ENCODE measurements at regions not wholly inside any gene's neighbourhood (a gene's known extent, or its start where the extent isn't known, plus 50 kb on each side); places are given as distances from the start of the nearest gene placed in this dataset.

DNA sequence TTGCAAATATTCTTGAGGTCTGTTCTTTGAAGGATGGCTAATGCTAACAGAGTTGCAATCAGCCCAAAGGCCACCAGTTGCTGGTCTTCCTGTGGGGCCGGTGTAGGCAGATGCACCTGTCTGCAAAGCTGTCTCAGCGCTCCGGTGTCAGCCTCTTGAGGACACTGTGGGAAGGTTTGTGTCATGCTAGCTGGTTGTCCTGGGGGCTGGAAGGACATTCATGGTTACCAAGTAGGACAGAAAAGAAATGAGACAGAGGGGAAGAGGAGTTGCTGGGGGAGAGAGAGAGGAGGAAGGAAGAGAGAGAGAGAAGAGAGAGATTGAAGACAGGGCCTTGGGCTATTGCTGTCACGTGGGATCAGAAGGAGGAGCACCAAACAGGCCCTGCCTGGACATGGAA is 639.6 kb upstream of the HS6ST1 start:
- no peak for DNase-seq

DNA sequence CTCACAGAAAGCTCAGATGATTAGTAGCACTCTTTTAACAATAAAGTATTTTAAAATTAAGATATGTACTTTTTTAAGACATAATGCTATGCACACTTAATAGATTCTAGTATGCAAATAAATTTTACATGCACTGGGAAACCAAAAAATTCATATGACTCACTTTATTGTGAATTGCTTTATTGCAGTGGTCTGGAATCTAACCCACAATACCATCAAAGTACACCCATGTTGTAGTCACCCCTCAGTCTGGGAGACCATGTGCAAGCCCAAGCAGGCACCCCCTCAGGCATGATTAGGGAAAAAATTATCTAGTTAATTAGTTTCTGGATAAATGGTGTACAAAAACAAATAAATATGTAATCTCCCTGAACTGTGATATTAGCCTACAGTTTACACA is 649.0 kb upstream of the HS6ST1 start:
- DNase-seq, result no peak

DNA sequence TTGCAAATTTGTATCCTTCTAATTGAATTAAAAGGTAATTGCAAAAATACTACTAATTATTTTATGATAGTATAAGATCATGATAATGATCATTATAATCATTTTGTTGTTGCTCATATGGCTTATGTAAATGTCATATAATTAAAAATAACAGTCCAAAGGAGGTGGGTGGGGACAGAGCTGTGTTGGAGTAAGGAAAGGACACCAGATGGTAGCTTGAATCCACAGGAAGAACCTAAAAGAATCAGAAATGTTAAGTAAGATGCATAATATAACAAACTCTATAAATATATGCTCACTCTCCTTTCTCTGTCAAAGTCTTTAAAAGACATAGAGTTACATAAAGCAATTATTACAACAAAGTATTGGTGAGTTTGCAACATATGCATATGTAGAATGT is 650.7 kb upstream of the HS6ST1 start:
- DNase-seq, result no peak

DNA sequence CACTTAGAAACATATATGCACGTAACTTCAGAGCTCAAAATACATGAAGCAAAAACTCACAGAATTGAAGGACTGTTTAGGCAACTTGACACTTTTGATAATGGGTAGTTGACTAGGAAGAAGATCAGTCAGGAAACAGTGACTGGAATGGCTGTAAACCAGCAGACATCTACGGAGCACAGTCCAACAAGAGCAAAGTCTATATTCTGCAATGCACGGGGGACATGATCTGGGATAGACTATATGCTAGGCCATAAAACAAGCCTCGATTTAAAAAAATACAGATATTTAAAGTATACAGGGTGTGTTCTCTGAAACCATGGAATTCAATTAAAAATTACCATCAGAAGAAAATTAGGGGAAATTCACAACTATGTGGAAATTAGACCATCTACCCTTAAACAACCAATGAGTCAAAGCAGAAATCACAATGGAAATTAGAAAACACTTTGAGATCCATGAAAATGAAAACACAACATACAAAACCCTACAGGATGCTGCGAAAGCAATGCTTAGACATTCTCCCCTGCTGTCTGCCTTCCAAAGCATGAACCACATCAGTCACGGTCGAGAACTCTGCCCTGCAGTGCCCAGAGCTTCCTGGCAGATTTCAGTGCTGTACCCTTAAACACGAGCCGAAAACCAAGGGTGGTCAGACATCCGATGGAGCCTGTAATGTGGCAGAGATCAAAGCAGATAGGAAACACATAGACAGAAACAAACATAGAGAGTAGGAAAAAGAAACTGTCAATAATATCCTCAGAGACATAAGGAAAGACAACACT is 651.9 kb upstream of the HS6ST1 start:
- DNase-seq, result no peak

DNA sequence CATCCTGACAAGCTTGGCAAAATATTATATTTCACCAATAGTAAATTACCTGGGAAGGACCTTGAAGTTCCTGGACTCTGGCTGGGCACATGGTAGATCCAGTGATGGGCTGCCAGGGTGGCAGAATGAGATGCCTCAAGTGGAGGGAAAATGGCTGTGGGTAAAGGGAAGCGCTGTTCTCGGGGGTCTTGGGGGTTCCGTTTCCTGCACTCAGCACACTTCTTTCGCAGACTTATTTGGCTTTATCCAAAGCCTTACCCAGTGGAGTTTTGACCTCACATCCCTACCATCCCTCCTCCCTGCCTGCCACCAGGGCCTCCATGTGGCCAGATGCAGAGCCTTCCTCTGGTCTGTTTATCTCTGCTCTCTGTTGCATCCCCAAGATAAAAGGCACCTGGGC is 654.9 kb upstream of the HS6ST1 start:
- DNase-seq, result no peak

DNA sequence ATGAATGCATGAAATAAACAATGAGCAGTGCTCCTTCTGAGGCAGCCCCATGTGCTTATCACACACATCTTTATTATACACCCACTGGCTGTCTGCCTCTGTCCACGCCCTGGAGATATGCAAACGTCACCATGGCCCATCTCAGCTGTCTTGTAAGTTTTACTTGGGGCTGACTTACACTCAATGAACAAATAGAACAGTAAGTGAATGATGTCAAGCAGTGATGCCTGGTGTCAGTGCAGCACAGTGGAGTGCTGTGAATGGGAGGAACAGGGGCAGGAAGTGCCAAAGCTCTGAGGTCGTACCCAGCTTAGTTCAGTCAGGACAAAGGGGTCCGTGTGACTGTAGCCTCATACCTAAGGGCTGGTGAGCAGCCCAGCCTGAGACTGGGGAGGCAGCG is 659.5 kb upstream of the HS6ST1 start:
- no peak for DNase-seq

DNA sequence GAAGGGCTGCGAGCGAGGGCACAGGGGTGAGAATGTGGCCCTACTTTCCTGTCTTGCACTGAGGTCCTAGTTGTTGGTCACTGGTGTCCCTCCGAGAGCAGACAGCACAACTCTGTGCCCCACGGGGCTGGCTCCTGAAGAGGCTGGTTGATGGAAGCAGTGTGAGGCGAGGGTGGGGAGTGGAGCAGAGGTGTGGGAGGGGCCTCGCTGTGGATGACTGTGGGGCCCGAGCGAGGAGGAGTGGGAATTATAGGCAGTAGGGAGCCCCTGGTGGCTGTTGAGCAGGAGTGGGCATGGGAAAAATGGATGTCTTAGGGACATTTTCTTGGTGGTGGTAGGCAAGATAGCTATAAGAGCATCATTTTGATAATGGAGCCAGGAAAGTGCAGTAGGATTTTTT is 660.5 kb upstream of the HS6ST1 start:
- no peak for DNase-seq

DNA sequence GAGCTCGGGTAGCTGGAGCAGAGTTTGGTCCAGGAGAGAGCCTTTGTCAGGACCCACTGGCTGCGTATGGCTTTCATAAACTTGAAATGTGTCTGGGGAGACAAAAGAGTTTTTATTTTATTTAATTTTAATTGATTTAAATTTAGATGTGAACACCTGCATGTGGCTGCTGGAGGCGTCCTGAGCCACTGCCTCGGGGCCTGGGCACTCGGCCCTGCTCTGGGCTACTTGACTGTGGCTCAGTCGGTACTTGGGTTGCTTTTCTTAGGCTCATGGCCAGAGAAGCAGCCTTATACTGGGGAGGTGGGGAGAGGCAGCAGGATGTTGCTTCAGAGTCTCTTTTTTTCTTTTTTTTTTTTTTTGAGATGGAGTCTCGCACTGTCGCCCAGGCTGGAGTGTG is 661.8 kb upstream of the HS6ST1 start:
- DNase-seq, result no peak

DNA sequence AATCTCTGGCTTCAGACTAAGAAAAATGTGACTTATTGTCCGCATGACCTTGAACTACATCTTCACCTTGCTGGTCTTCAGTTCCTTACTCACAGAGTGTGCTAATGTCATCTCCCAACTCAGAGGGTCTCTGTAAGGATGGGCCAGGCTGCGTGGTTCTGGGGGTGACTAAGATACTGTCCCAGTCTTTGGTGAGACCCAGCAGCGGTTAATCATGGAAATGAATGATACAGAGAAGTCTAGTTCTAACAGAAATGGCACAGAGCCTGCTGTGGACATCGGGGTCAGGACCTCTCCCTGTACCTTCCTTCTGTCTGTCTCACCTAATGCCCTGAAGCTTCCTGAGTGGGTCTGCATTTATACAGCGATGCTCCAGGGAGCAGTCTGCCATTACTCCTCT is 662.7 kb upstream of the HS6ST1 start:
- DNase-seq, result no peak

DNA sequence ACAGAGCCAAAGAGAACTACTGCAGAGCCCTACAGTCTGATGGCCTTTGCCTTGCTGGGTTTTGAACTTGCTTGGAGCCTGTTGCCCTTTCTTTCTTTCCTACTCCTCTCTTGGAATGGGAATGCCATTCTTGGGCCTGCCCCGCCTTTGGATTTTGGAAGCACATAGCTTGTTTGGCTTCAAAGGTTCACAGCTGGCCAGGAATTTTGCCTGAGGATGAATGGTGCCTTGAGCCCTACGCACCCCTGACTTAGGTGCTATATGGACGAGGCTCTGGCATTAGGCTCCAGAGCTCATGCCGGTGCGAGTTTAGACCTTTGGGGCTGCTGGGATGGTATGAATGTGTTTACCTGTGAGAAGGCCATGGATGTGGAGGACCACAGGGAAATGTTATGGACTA is 663.3 kb upstream of the HS6ST1 start:
- no peak for DNase-seq

DNA sequence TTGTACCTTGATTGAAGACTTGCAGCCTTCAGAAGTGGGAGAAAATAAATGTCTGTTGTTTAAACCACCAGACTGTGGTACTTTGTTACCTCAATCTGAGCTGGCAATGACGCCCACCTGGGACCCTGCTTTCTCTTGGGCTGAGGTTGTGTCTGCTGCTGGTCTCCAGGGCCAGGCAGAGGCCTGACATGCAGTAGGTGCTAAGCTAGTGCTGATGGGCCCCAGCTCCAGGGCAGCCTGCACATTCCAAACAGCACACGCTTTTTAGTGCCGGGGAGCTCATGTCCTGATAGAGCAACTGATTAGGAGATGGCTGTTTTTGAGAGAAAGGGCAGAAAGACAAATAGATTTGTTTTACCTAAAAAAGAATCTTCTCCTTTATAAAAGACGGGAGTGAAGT is 664.0 kb upstream of the HS6ST1 start:
- no peak for DNase-seq

DNA sequence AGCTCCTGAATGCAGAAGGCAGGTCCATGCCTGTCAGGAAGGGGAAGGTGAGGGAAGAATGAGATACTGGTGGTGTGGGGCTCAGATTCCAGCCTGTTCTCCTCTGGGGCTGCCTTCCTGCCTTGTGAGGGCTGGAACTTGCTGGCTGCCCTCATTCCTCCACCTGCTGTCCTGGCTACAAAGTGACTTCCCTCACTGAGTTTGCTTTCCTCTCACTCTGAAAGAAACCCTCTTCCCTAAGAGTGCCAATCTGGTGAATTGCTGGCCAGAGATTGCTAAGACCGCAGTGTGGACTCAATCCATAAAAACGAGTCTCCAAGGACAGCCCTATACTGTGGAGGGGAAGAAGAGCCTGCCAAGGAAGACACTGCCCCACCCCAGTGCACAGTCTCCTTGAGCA is 664.4 kb upstream of the HS6ST1 start:
- no peak for DNase-seq

DNA sequence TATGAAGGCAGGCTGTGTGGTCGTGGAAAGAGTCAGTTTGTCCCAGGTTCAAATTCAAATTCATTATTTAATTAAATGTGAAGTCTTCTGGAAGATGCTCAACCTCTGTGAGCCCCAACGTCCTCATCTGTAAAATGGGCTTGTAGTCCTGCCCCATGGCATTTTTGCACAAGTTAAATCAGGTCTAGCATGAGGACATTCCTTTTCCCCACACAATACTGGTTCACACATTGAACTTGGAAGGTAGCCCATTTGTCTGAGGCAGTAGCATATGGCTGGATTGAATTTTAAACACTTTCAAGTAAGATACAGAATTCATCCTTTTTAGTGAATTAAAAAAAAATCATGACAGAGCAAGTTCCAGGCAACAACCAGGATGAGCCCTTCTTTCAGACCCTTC is 665.4 kb upstream of the HS6ST1 start:
- no peak for DNase-seq

DNA sequence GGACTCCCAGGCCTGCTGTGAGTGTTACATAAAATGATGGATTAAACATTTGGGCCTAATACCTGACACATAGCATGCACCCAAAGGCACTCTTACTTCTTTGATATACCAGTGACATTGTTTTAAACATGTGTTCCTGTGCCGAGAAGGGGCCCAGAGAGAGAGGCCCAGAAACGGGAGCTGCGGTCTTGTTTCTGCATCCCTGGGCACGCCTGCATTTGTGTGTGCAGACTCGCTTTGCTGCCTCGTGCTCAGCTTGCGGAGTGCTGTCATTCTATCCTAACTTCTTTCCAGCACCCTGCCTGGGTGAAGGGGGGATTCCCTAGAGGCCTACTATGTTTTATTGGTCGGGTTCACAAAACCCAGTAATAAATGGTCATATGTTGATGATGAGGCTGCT is 666.2 kb upstream of the HS6ST1 start:
- no peak for DNase-seq

DNA sequence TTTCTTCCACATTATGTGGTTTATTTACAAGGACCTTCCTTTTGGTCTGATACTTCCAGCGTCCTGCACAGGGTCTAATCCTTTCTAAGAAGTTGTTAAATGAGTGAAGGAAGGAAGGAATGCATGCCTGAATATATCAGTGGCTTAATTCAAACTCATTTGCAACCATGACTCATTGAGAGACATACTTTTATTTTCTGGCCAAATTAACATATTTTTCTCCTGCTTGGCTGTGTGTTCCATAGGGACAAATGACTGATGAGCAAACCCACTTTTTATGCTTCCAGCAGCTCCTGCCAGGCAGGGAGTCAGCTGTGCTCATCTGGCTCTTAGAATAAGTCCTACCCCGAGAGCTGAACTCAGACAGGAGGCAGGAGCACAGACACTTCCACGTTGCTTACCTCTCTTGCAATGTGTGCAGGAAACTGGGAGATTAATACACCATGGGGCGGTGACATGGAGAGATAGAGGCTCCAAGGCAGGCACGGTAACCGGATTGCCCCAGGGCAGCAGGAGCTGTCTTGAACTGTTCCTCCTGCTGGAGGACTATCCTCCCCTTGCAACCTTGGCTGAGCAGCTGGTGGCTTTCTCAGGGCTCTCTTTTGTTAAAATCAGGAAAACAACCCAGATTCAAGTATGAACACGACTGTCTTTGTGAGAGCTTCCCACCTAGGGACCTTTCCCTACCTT is 667.5 kb upstream of the HS6ST1 start:
- no peak for DNase-seq

DNA sequence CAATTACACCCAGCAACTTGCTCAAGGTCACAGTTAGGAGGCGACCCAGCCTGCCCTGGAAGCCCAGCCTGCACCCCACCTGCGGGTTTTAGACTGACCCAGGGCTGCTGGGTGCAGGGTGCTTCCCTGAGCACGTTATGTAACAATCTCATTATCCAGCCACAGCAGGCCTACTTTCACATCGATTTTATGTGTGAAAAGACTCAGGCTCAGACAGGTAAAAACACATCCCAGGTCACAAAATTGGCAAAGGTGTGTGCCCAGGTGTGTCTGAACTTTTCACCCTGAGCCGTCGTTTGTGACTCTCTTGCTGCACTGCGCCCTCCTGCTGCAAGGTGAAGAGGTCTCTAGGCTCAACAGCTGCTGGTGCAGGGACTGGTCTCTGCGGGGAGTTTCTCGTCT is 668.2 kb upstream of the HS6ST1 start:
- no peak for DNase-seq

DNA sequence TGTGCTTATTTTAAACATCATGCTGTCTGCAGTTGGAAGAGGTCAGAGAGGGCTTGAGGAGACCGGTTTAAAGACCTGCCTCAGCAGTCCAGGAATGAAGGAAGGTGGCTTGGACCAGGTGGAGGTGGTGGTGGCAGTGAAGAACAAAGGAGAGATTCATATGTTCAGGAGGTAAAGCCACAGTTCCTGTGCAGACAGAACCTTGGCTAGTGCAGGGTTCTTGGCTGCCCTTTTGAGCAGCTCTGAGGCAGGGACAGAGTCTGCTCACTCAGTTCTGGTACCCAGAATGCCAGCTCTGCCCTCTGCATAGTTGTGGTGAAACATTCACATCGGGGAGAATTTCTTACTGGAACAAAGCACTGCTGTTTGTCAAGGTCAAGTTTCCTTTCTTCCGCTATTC is 669.7 kb upstream of the HS6ST1 start:
- no peak for DNase-seq

DNA sequence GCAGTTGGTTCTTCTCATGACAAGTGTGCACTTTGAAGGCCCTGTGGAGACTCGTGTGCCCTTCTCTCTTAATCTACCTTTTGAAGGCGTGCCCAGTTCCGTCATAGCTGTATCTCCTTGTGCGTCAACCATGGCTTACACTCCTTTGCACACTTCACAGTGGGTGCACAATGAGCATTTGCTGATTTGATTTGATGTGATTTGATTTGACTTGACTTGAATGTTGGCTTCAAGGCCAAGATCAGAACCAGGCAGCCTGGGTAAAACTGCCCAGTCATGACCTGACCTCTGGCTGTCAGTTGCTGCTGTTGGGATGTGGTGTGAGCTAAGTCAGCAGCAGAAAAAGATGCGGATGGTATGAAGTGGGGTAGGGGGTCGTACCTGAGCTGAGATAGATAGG is 670.3 kb upstream of the HS6ST1 start:
- peak; percentile 64 for DNase-seq

DNA sequence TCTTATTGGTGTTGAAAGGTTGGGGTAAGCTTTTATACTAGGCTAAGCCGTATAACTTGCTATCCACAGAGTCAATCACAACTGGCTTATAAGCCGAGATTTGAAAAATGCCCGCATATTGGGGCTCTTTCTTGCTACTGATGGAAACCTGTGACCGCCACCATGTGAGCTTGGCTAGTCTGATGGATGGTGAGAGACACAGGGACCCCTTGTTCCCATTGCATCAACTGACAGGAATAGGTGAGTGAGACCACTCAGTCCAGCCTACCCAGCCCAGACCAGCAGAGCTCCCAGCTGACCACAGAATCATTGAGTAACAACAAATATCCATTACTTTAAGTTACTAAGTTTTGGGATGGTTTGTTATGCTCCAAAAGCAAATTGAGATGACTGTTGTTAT is 676.4 kb upstream of the HS6ST1 start:
- no peak for DNase-seq

DNA sequence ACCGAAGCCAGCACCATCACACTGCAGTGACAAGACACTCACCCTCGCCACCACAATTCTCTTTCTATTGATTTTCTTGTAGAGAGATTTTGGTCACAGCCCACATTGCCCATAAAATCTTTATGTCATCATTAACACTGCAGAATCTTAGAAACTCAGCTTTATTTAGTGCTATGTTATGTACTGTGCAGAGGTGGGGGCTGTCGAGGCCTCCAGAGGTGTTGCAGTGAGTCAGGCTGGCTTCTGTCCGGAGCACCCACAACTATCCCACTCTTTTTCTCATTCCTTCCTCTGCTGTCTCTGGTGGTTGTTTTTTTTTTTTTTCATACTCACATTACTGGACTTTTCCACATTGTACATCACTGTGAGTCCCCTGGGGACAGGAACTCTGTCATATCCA is 677.4 kb upstream of the HS6ST1 start:
- no peak for DNase-seq

DNA sequence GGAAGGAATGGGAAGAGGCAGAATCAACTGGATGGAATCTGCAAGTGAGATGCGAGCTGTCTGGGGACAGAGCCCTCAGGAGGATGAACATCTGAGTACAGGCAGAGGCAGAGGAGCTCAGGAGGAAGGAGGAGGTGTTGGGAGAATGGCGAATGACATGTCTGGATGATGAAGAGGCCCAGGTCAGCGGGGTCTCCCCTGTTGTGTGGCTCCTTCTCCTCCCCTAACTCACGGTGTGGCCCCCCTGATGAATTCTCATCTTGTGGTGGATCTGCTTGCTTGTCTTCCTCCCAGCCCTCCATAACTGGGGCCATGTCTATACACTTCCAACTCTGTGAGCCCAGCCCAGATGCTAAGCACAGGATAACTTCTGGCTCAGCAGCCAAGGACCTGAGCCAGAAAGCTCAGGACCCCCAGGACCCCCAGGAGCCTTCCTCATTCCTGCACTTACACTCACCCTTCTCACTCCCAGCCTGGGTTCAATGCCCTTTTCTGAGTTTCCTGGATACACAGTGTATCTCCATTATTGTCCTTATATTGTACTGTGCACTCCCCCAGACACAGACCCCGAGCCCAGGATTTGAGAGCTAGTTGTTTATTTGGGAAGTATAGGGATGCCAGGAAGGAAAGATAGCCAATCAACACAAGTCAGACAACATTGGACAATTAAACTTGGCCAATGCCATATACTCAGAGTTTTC is 678.6 kb upstream of the HS6ST1 start:
- DNase-seq, result no peak

DNA sequence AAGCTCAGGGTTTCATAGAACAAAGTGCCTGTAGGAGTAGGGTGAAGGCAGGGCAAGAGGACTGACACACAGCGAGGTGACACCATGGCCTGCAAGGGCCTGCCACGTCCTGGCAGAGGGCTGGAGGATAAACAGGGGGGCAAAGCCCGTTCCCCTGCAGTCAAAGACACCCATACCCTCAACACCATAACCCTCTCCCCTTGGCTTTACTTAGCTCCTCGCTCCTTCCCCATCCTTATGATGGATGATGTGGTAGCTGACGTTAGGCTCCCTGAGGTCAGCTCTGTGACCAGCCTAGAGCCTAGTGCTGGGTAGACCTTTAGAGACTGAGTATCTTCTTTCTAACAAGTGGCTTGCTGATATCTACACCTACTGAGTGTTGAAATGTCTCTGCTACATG is 683.3 kb upstream of the HS6ST1 start:
- no peak for DNase-seq

DNA sequence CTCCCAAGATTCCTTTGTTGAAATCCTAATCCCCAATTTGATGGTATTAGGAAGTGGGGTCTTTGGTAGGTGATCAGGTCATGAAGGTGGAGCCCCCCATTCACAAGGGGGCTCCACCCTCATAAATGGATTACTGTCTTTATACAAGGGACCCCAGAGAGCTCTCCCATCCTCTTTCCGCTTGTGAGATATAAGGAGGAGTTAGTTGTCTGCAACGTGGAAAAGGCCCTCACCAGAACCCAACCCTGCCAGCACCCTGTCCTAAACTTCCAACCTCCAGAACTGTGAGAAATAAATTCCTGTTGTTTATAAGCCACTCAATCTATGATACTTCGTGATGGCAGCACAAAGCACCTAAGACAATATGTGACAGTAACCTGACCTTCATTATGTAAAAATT is 684.1 kb upstream of the HS6ST1 start:
- no peak for DNase-seq

DNA sequence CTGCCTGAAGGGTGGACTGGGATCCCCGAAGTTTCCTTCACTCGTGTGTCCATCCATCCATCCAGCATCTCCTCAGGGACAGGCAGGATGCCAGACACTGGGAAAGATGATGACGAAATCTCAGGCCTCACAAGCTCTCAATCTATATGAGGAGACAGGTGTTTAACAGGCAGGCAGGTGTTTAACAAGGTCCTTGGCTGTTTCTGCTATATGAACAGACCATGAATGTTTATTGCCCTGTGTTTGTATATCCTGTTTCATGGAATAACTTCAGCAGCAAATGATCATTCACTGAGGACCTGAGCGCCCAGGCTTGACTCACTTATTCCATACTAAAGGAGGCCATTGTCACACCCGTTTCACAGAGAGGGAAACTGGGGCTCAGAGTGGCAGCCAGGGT is 685.8 kb upstream of the HS6ST1 start:
- DNase-seq, result no peak
